ENCODE measurements at regions not wholly inside any gene's neighbourhood (a gene's known extent, or its start where the extent isn't known, plus 50 kb on each side); places are given as distances from the start of the nearest gene placed in this dataset.

DNA sequence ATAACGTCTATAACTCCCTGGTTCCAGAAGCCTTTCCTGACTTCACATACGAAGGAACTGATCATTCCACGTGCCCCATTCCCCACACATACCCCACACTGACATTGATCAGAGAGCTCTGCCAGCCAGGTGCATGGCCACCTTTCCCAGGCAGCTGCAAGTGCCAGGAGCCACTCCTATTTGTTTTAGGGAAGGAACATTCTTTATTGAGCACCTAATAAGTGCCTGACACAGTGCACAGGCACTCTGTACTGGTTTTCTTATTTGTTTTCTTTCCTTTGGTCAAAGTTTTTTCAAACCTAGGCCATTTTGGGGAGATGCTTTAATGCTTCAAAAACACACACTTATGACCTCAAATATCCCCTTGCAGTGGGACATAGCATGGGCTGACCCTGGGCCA, 50.0 kb downstream of the PITPNM2 start:
- no peak for DNase-seq

DNA sequence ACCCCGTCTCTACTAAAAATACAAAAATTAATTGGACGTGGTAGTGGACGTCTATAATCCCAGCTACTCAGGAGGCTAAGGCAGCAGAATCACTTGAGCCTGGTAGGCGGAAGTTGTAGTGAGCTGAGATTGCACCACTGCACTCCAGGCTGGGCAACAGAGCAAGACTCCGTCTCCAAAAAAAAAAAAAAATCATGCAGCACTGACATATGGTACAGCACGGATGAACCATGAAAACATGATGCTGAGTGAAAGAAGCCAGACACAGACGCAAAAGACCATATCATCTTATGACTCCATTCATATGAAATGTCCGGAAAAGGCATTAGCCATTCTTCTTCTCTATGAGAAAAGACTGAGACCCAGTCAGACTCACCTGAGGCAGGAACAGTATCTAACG, 50.4 kb downstream of the PITPNM2 start:
- DNase-seq, result no peak

DNA sequence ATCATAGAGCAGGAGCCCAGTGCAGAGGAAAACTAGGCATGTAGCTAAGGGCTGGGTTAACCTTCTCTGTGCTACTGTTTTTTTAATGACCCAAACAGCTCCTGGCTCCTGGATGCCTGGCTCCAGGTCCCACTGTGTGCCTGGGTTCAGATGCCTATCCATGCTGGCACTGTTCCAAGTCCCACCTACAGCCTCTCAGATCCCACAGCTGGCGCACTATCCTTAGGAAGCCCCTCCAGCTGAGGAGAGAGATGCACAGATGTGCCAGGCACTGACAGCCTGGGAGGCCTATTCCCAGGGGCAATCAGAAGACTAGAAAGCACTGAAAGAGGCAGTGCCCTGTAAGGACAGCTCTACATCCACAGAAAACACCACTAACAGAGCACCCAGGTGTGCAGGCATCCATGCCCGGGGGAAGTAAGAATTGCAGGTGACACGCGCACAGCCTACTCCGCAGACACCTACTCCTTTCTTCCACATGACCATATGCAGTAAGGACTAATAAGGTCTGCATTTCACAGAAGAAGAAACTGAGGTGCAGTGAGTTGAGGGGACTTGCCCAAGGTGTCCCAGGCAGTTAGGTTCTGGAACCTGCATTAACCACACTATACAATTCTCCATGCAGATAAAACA, 51.2 kb downstream of the PITPNM2 start:
- DNase-seq, result no peak

DNA sequence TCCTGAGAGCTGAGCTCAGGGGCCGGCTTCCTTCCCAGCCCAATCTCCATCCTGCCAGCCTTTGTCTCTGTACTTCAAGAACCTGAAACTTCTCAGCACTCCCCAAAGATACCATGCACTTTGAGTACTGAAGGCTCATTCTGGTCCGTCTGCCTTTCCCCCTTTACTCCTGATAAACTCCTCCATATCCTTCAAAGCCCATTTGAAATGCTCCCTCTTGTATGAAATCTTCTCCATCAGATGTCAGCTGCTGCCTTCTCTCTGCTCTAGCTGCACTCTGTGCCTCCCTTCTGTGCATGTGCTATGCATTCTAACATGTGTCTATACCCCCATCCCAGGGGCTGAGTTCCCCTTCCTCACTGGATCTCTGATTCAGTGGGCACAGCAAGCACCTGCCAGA, 52.1 kb downstream of the PITPNM2 start:
- no peak for DNase-seq

DNA sequence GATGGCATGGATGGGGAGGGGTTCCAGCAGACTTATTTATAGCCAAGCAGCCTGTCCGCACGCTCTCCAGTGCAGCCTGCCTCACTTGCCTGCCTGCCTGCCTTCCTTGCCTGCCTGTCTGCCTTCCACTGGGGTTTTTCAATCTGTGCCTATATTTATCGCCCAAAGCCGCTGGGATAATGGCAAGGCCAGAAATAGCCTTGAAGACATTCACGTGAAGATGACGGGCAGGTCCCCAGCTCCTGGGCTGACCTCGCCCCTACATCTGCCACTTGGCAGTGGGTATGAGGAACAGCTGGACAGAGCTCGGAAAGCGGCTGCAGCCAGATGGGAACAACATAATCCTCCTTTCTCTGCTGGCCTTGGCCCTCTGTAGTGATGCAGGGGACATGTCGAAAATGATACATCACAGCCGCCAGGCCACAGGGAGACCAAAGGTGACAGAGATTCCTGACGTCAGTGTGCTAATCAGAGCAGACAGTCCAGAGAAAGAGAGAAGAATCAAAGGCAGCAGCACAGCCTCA, 53.3 kb downstream of the PITPNM2 start:
- DNase-seq, result no peak

DNA sequence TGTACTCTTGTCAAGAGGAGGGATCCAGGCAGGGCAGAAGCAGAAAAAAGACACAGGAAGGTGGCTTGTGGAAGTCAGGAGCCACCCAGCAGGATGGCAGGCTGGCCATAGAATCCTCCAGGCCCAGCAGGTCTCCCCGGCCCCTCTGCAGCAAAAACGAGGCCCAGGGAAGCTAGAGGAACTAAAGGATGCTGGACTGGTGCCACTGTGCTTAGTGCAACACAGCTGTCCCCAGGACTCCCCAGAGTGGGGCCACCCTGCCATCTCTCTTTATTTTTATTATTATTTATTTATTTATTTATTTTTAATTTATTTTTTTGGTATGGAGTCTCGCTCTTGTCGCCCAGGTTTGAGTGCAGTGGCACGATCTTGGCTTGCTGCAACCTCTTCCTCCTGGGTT, 54.1 kb downstream of the PITPNM2 start:
- no peak for DNase-seq

DNA sequence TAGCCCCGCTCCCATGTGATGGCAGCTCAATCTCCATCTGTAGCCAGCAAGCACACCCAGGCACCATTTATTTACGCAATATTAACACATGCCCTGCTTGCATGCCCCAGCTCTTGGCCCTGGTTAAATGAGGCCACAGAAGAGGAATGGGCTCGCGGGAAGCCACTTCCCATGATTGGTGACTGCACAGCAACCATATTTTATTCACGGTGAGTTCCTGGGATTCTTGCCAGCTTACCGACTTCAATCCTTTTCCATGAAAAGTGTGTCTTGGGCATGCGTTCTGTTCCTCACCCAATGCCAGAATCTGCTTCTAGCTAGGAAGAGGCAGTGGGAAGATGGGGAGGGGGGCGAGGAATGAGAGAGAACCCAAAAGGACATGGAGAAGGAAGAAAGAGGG, 54.7 kb downstream of the PITPNM2 start:
- DNase-seq, result no peak

DNA sequence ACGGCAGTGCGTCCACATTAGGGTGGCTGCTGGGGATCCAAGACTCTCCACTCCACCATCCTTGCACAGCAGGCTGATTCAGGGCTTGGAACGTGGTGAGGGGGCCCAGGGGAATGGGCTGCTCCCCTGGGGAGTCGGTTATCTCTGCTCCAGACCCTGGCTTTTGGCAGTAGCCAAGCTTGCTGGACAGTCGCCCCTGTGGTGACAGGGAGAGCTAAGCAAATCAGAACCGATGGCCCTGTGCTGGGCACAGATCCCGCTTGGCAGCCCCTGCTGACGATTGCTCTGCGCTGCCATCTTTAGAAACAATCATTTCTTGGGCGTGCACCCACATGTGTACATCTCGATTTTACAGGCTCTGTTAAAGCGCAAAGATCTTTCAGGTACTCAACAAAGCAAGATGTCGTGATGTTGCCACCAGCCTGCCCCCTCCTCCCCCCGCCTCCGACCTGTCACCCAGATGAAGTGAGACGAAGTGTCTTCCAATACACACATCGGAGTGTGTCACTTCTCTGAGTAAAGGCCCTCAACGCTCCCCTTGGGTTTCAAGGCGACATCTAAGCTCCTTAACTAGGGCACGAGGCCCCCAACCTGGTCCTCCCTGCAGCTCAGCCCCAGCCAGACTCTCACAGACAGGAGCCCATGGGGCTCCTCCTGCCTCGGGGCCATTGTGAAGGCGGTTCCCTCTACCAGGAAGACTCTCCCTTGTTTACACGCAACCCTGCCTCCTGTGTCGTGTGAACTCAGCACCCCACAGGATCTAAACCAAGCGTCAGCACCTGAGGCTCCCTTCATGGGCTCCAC, 55.6 kb downstream of the PITPNM2 start:
- no peak for DNase-seq

DNA sequence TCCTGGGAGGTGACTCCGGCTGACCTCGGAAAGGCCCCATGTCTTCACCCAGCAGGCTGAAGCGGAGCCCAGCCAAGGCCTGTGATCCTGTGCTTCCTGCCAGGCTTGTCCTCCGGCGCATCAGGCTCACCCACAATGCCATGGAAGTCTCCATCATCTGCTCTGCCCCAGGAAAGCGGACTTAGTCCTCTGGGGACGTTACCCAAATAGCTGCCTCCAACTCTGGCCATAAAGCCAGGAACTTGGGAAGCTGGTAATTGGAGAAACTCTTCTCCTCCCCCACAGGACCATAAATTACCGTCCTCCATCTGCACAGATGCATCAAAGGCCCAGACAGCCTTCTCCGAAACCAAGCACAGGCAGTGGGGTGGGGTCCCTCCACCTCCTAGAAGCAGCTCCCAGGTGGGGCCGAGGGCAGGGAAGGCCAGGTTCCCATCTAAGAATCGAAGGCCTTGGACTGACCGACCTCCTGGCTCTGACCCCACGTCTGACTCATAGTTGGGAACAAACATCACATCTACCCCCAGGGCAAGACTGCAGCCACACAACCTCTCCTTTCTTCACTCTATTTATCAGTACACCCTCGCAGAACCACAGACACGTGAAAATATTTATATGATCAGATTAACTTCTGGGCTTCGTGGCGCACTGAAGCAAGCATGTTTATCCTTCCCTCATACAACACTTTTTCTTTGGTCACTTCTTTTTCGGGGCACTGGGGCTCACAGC, 56.4 kb downstream of the PITPNM2 start:
- peak; percentile 23 for DNase-seq

DNA sequence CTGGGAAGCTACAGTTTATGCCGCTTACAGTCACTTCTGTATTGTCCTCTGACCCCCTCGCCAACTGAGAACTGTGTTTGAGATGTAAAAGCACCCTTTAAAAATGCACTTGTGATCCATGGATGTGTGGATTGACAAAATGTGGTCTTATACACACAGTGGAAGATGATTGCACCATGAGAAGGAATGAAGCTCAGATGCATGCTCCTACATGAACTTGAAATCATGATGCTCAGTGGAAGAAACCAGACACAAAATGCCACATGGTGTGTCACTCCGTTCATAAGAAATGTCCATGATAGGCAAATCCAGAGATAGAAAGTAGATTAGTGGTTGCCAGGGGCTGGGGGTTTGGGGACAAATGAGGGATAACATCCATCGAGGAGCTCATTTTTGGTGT, 58.0 kb downstream of the PITPNM2 start:
- DNase-seq, result no peak

DNA sequence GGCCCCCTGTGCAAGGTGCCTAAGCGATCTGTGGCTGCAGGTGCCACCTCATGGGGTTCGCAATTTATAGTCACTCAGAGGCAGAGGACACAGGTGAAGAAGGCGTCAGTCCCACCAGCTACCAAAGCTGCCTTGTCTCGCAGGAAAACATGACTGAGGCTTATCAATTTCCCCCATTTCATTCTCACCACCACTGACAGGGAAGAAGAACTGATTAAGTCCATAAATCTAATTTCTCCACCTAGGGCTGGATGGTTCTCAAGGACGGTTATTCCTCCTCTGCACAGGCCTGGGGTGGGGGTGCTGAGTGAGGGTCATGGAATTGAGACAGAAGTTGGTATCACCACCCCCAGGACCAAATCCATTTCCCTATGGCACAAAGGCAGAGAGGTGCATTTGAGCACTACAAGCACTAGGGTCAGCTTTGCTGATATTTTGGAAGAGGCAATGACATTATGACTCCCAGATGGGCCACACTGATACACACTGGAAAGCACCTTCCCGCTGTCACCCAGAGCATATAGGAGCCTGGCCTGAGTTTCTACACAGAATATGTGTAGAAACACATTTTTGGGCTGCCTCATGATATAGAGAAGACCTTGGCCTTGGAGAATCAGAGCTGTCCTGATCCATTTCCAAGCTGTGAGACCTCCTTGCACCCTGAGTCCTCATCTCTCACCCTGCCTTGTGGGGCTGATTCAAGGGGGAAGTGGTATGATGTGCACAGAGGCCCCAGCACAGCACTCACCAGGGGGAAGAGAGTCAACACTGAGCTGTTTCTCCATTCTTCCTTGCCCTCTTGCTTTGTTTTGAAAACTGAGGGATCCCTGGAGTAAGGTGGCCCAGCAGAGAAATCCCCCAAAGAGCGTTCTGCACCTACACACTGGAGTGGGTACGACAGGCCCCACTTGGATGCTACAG, 59.4 kb downstream of the PITPNM2 start:
- DNase-seq, result no peak

DNA sequence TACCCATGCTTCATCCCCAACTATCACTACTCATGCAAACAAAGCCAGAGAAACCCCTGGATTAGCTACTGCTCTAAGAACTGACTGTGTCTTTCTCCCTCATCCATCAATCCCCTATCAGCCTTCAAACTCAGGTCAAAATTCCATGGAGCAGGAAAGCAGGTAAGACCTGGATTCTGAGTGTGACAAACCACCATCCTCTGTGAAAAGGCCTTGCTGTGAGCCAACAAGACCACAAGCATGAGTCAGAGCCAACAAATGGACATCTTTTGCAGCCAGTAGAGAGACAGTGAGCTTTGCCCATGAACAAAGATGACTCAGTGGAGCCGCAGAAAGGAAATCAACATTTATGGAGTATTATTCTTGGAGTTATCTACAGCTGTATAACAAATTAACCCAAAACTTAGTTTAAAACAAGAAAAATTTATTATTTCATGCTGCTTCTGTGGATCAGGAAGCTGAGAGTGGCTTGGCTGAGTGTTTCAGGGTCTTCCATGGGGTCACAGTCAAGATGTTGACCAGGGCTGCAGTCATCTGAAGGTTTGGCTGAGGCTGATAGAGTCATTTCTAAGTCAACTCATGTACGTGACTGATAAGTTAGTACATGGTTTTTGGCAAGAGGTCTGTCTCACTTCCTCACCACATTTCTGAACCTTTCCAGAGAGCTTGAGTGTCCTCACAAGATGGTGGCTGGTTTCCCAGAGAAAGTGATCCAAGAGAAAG, 61.1 kb downstream of the PITPNM2 start:
- peak; percentile 95 for DNase-seq

DNA sequence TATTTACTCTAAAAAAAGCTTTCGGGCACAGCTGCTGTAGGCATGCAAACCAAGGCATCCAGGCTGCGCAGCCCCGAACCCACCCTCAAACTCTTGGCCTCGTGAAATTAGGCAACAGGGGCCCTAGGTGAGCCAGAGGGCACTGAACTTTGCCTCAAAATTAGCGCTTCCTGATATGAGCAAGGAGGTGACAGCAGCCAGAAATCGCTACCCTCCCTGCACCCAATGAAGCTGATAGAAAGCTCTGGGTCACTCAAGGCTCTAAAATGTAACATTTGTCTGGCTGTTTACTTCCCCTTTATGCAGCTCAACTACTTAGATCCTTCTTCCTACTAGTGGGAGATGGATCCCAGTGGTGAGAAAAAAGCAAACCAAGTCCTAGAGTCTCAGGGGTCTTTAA, 61.8 kb downstream of the PITPNM2 start:
- DNase-seq, result no peak

DNA sequence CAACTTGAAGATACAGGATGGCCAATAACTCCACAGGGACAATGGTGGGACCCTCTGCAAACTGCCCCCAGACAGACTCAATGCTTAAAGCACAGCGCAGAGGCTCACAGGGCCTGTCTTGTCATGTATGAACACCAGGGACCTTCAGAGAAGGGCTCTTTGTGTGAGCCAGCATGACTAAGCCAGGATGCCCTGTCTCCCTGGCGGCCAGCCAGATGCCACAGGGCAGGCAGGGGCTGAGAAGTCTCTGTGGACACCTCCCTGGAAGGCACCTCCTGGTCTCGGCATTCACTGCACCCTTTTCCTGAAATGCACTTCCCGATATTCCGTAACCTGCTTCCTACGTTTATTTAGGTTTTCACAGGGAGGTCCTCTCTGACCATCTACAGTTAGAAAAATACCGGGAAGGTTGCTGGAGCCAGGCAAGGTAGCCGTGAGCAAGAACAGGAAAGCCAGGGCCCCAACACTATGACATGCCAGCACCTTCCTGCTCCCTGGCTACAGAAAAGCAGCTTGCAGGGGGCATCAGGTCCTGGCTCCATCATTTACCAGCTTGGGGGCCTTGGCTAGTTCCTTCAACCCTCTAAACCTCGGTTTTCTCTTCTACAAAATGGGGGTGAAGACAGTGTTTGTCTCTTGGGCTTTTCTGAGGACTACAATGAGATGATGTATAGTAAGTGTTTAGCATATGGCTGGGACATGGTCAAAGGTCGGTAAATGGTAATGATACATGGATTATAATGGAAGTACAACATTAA, 65.0 kb downstream of the PITPNM2 start:
- peak; percentile 31 for DNase-seq

DNA sequence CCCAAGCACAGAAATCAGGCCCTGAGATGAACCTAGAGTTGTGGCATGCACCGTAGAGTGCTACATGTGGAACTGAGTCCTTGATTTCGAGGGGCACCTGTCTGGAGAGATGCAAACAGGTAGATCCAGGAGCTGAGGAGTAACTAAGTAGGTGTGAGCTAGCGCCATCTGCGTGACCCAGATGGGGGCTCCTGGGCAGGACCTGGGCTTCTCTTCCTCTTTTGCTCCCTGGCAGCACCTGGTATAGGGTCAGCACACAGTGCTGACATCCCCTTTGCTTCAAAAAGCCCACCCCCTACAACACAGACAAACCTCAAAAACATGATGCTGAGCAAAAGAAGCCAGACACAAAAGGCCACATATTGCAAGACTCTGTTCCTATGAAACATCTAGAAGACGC, 65.8 kb downstream of the PITPNM2 start:
- no peak for DNase-seq

DNA sequence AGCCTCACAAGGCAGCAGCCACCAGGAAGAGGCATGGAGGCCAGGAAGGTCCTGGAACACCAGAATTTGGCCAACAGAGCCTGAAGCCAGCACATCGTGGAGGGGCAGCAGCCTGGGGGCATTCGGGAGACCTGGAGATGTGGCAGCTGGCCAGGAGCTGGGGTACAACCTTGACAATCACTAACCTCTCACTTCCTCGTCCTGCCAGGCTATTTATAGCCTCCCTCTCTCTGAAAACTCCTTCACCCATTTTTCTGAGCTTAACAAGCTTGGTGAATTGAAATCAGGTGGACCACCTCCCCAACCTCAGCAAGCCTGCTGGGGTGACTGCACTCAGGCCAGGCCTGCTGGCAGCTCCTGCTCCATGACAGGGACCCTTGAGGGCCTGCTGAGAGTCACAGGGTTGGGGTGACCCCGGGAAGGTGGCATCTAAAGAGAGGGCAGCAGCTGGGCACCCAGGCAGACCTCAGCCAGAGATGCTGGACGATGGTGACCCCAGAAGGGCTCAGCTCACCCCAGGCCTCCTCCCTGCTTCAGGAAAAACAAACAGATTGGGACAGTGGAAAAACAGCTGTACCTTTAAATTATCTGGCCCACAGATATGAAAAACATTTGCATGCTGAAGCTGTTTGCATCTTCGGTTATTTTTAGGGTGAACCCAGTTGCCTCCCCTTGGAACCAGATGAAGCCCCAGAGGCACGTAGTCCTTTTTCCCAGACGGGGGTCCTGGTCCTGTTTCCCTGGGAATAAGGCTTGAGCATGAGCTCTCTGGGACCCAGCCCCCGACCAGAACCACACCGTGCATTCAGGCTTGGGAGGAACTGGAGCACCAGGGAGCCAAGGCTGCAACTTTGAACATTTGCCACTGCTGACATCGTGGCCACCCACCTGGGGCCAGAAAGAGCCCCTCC, 67.0 kb downstream of the PITPNM2 start:
- DNase-seq, result no peak

DNA sequence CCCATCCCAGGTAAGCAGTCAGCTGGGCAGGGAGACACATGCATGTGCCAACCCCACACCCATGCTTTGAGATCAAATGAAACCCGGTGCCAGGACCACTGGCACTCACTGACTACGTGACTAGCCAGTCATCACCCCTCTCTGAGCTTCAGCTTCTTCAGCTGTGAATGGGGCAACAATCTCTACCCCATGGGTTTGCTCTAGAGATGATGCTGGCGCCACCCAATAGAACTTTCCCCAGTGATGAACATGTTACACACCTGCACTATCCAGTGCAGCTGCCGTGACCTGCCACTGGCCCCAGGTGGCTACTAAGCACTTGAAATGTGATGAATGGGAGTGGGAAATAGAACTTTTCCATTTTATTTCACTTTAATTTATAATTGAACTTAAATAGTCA, 70.3 kb downstream of the PITPNM2 start:
- no peak for DNase-seq

DNA sequence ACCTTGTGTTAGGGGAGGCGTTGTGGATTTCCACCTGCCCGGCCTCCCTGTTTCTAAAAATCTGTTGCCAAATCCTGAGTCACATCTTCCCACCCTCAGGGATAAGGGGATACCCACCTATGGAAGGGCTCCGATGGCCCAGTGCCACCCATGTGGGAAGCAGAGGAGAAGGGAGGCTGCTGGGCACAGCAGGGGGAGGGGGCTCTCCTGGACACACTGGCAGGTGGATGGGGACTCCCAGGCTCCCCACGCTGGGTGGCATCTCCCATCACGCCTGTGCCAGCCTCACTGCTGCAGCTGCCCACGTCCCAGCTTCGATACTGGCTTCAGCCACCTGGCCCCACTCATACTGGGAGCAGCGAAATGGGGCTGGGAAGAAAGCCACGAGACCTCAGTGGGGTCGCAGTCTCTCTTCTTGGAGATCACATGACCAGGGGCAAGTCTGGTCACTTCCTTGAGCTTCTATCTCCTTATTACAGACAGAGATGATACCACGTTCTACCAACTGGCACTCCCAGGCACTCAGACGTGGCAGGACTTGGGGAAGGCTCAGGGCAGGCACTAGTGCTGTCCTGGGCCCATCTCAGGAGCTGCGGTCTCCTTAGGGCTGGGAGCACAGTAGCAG, 72.2 kb downstream of the PITPNM2 start:
- DNase-seq, result no peak

DNA sequence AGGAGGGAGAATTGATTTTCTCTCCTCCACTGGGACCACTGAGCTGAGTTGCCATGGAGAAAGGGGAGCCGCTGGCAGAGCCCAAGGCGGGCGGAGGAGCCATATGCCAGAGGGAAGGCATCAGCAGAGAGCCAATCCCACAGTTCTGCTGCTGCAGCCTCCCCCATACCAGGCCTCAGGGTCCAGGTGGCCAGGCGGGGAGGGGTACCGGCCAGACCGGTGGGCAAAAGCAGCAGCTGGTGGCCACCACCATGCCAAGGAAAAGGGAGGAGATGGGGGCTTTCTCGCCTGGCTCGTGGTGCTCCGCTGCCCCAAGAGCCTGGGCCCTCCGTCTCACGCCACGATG, 72.8 kb downstream of the PITPNM2 start:
- no peak for DNase-seq

Measured in NCI-H226 (cell line).